SK-N-SH (cell line): ENCODE measurements at regions not wholly inside any gene's neighbourhood (a gene's known extent, or its start where the extent isn't known, plus 50 kb on each side); places are given as distances from the start of the nearest gene placed in this dataset.

Experiments used
- CTCF ChIA-PET: fragments of 300-600, 350-600 bp; formaldehyde crosslinking; extraction: SDS; loops from one replicate; lab custom pipeline; 2021; lab: Yijun Ruan, JAX
- POLR2A ChIA-PET: fragments of 350-600 bp; sonication (Branson Sonifier 250); formaldehyde crosslinking; extraction: SDS; loops from one replicate; lab custom pipeline; 2020; ENCODE audit warnings: antibody characterized with exemption, inconsistent platforms; lab: Yijun Ruan, JAX
- DNase-seq: peaks from one replicate; pipeline ENCODE4 v3.0.0; 2012
- H2AFZ ChIP-seq: fragments of 200-600 bp; sonication (generic); 2 replicates; pipeline ENCODE4 v1.8.1; 2016; ENCODE audit warnings: antibody characterized with exemption, mild to moderate bottlenecking, low read depth
- H3F3A ChIP-seq: fragments of 200-600 bp; sonication (generic); replicated peaks from 2 replicates; pipeline ENCODE3; 2016; ENCODE audit warnings: antibody characterized with exemption, mild to moderate bottlenecking; ENCODE audit not compliant: insufficient read depth
- H3K27ac ChIP-seq, 2 experiments: fragments of 200-500 bp in 1 of 2; fragments of 200-600 bp in 1 of 2; sonication (Bioruptor generic) in 1 of 2; sonication (generic), shearing (Covaris generic) in 1 of 2; 2 replicates each; pipeline versions ENCODE4 v1.5.1 to v1.6.1; 2014 to 2016; ENCODE audit warnings: low read depth in 2 of 2, inconsistent platforms in 1 of 2, low read length in 1 of 2, mild to moderate bottlenecking in 1 of 2, mixed read lengths in 1 of 2
- H3K27me3 ChIP-seq: fragments of 200-600 bp; sonication (generic), shearing (Covaris generic); 2 replicates; pipeline ENCODE4 v1.6.1; 2016; ENCODE audit warnings: mixed run types; ENCODE audit not compliant: insufficient read depth
- H3K36me3 ChIP-seq, 2 experiments: fragments of 200-500 bp in 1 of 2; fragments of 200-600 bp in 1 of 2; sonication (Bioruptor generic) in 1 of 2; sonication (generic) in 1 of 2; replicated peaks in 1 of 2; 2 replicates each; pipeline versions ENCODE3 to v1.5.1; 2014 to 2016; ENCODE audit warnings: low read length in 1 of 2, mild to moderate bottlenecking in 1 of 2; ENCODE audit not compliant: insufficient read depth in 2 of 2, control insufficient read depth in 1 of 2
- H3K4me1 ChIP-seq, 2 experiments: fragments of 200-500 bp in 1 of 2; fragments of 200-600 bp in 1 of 2; sonication (Bioruptor generic) in 1 of 2; sonication (generic), shearing (Covaris generic) in 1 of 2; 2 replicates each; pipeline versions ENCODE4 v1.5.1 to v1.6.1; 2014 to 2016; ENCODE audit warnings: low read depth in 1 of 2, low read length in 1 of 2, mixed run types in 1 of 2; ENCODE audit not compliant: insufficient read depth in 2 of 2, control insufficient read depth in 1 of 2
- H3K4me2 ChIP-seq: fragments of 200-600 bp; sonication (generic), shearing (Covaris generic); 2 replicates; pipeline ENCODE4 v1.6.1; 2017; ENCODE audit warnings: mixed run types
- H3K4me3 ChIP-seq, 2 experiments: fragments of 200-500 bp in 1 of 2; fragments of 200-600 bp in 1 of 2; sonication (Bioruptor generic) in 1 of 2; sonication (generic), shearing (Covaris generic) in 1 of 2; 2 replicates each; pipeline versions ENCODE4 v1.5.1 to v1.8.1; 2014 to 2016; ENCODE audit warnings: low read depth in 2 of 2, inconsistent platforms in 1 of 2, low read length in 1 of 2, mild to moderate bottlenecking in 1 of 2, mixed read lengths in 1 of 2, moderate library complexity in 1 of 2
- H3K79me2 ChIP-seq: fragments of 200-600 bp; sonication (generic); 2 replicates; pipeline ENCODE4 v1.8.1; 2017; ENCODE audit warnings: mild to moderate bottlenecking; ENCODE audit not compliant: insufficient read depth
- H3K9ac ChIP-seq: fragments of 200-600 bp; sonication (generic); 2 replicates; pipeline ENCODE4 v1.6.1; 2017; ENCODE audit warnings: mixed run types
- H3K9me2 ChIP-seq: fragments of 200-600 bp; sonication (generic); 2 replicates; pipeline ENCODE4 v1.6.1; 2017; ENCODE audit warnings: mixed run types
- H3K9me3 ChIP-seq: fragments of 200-600 bp; sonication (generic); 2 replicates; pipeline ENCODE4 v1.6.1; 2017; ENCODE audit warnings: mixed run types, mild to moderate bottlenecking, moderate library complexity
- H4K20me1 ChIP-seq: fragments of 200-600 bp; sonication (generic); 2 replicates; pipeline ENCODE4 v1.6.1; 2017; ENCODE audit warnings: mild to moderate bottlenecking, mixed run types; ENCODE audit not compliant: insufficient read depth
- FOXJ3 ChIP-seq: sonication (generic); formaldehyde crosslinking; IDR thresholded peaks from 2 replicates; pipeline ENCODE4 v1.5.1; 2020; ENCODE audit warnings: mild to moderate bottlenecking, missing genetic modification reagents
- GABPA ChIP-seq: IDR thresholded peaks from 2 replicates; pipeline ENCODE4 v1.4.0; 2012; ENCODE audit warnings: low read depth, mild to moderate bottlenecking
- GATA2 ChIP-seq: sonication (generic); formaldehyde crosslinking; IDR thresholded peaks from 2 replicates; pipeline ENCODE4 v1.5.0; 2020; ENCODE audit warnings: mild to moderate bottlenecking, missing genetic modification reagents
- MEF2A ChIP-seq: IDR thresholded peaks from 2 replicates; pipeline ENCODE4 v1.4.0; 2012; ENCODE audit warnings: low read depth, borderline replicate concordance
- NFIC ChIP-seq: IDR thresholded peaks from 2 replicates; pipeline ENCODE4 v1.4.0; 2012; ENCODE audit warnings: borderline replicate concordance
- POLR2AphosphoS5 ChIP-seq: IDR thresholded peaks from 2 replicates; pipeline ENCODE4 v1.6.1; 2012; ENCODE audit warnings: low read depth, low read length
- TCF12 ChIP-seq: IDR thresholded peaks from 2 replicates; pipeline ENCODE4 v1.4.0; 2012
- TEAD4 ChIP-seq: IDR thresholded peaks from 2 replicates; pipeline ENCODE4 v1.4.0; 2012; ENCODE audit warnings: mild to moderate bottlenecking, borderline replicate concordance; ENCODE audit not compliant: insufficient read depth
- USF1 ChIP-seq: IDR thresholded peaks from 2 replicates; pipeline ENCODE4 v1.4.0; 2012; ENCODE audit warnings: low read depth, borderline replicate concordance
- ZBTB33 ChIP-seq: IDR thresholded peaks from 2 replicates; pipeline ENCODE4 v1.4.0; 2012; ENCODE audit warnings: low read depth, borderline replicate concordance
- WGBS: methylation state at CpG from one replicate; pipeline ENCODE4 v1.1.6; 2017; ENCODE audit warnings: low lambda C conversion rate; 5-methylcytosine and 5-hydroxymethylcytosine counted together
- TF ChIP-seq, protein P1 (sequence below): IDR thresholded peaks from 2 replicates; pipeline ENCODE4; 2012

- H3K9me2 ChIP-seq = no peaks in the 10 kb centered on the region
- H3K4me2 ChIP-seq = no peak overlapping the region
- no peaks in the 10 kb centered on the region for H4K20me1 ChIP-seq
- H3K27me3 ChIP-seq = no peaks in the 10 kb centered on the region; the same call in 1 of the 2 replicates
- no peaks in the 10 kb centered on the region for H3K4me1 ChIP-seq
- no peak for DNase-seq
- CTCF ChIA-PET = no interaction called here
- H3K27ac ChIP-seq = no peak overlapping the region
- POLR2A ChIA-PET = no interaction called here
- 27% methylated on average over 1 of the region's 1 CpG for WGBS
- H3K9ac ChIP-seq = no peak overlapping the region
- no peaks in the 10 kb centered on the region for H3K79me2 ChIP-seq
- no peak overlapping the region for H3K4me3 ChIP-seq
- TF ChIP-seq USF1 = no peak
- H3F3A ChIP-seq = no peaks in the 10 kb centered on the region
- no peaks in the 10 kb centered on the region for H3K9me3 ChIP-seq
- no peak overlapping the region for H2AFZ ChIP-seq
- H3K36me3 ChIP-seq = no peaks in the 10 kb centered on the region
These were observed 89.0 kb downstream of the TRIML1 start for GRCh38 chr4:188228279-188228678.

DNA sequence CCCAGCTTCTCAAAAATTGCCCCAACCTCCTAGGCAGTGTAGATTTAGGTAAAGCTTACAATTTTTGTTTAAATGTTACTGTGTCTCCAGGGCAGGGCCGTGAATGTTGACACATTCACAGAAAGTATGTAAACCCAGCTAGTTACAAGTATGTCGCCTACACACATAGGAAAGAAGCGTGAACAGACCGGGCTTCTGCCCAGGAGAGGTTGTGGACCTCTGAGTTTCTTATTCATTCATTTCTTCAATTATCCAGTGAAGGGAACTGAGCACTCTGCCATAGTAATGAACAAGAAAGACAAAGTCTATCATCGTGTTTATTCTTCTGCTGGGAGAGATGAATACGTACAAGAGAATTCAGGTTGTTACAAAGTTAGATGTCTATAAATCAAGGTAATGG, 93.2 kb downstream of the TRIML1 start:
- no peak overlapping the region for H2AFZ ChIP-seq
- no peak overlapping the region for H3K27ac ChIP-seq
- ChIA-PET POLR2A (no interaction called here), CTCF (interaction anchor here (1.3 kb wide), 1 partner anchor 14 kb away, joined by 3 read pairs; no protein-coding TSS in a partner anchor)
- WGBS = 24% methylated on average over 6 of the region's 6 CpGs
- no peaks in the 10 kb centered on the region; the same call in 1 of the 2 replicates for H3K27me3 ChIP-seq
- DNase-seq = no peak
- H3K9me2 ChIP-seq = no peaks in the 10 kb centered on the region
- no peaks in the 10 kb centered on the region for H3K9me3 ChIP-seq
- H3K4me1 ChIP-seq = no peaks in the 10 kb centered on the region
- no peaks in the 10 kb centered on the region for H3K36me3 ChIP-seq
- H3K4me2 ChIP-seq = no peak overlapping the region
- no peaks in the 10 kb centered on the region for H3K79me2 ChIP-seq
- H4K20me1 ChIP-seq = no peaks in the 10 kb centered on the region
- H3F3A ChIP-seq = no peaks in the 10 kb centered on the region
- TF ChIP-seq POLR2AphosphoS5 (no peak), MEF2A (no peak), NFIC (no peak), GABPA (no peak), TEAD4 (no peak), GATA2 (CRISPR knock-in tag) (no peak)
- TF ChIP-seq, all 33 proteins: peak for 0
- Histone ChIP-seq H3K4me3 (no peak overlapping the region), H3K9ac (no peak overlapping the region)

DNA sequence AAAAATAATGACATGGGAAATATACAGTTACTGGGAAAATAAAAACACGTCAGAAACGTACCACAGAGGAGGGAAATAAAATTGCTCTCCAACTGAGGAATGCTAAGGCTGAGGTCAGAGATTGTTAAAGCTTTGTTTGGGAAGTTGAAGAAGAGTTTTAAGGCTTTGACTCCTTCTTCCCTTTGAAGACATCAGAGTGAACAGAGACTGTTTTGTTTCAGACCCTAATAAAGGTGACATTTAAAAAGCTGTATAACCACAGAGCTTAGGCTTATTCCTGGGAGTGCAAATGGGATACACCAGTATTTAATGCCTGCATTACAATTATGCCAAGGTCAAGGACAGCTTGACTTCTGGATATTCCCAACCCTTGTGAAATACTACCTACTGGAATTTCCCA, 102.8 kb downstream of the TRIML1 start:
- H3K9me3 ChIP-seq = no peaks in the 10 kb centered on the region
- no peak overlapping the region for H2AFZ ChIP-seq
- ChIA-PET CTCF (no interaction called here), POLR2A (no interaction called here)
- no peak overlapping the region for H3K4me3 ChIP-seq
- no peak overlapping the region for H3K4me2 ChIP-seq
- H3K79me2 ChIP-seq = no peaks in the 10 kb centered on the region
- 30% methylated on average over 2 of the region's 2 CpGs for WGBS
- H3K36me3 ChIP-seq = no peaks in the 10 kb centered on the region
- DNase-seq = no peak
- H3K9ac ChIP-seq = no peak overlapping the region
- H3K4me1 ChIP-seq = no peaks in the 10 kb centered on the region
- no peak for TF ChIP-seq ZBTB33
- TF ChIP-seq GABPA = no peak
- no peak for TF ChIP-seq FOXJ3 (CRISPR knock-in tag)
- TF ChIP-seq TCF12 = no peak
- TF ChIP-seq, protein P1, sequence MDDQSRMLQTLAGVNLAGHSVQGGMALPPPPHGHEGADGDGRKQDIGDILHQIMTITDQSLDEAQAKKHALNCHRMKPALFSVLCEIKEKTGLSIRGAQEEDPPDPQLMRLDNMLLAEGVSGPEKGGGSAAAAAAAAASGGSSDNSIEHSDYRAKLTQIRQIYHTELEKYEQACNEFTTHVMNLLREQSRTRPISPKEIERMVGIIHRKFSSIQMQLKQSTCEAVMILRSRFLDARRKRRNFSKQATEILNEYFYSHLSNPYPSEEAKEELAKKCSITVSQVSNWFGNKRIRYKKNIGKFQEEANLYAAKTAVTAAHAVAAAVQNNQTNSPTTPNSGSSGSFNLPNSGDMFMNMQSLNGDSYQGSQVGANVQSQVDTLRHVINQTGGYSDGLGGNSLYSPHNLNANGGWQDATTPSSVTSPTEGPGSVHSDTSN = no peak
- H3K27me3 ChIP-seq = no peaks in the 10 kb centered on the region
- no peak overlapping the region for H3K27ac ChIP-seq
- no peaks in the 10 kb centered on the region for H4K20me1 ChIP-seq
- no peaks in the 10 kb centered on the region for H3K9me2 ChIP-seq
- H3F3A ChIP-seq = no peaks in the 10 kb centered on the region
